ENCODE measurements at regions not wholly inside any gene's neighbourhood (a gene's known extent, or its start where the extent isn't known, plus 50 kb on each side); places are given as distances from the start of the nearest gene placed in this dataset.

DNA sequence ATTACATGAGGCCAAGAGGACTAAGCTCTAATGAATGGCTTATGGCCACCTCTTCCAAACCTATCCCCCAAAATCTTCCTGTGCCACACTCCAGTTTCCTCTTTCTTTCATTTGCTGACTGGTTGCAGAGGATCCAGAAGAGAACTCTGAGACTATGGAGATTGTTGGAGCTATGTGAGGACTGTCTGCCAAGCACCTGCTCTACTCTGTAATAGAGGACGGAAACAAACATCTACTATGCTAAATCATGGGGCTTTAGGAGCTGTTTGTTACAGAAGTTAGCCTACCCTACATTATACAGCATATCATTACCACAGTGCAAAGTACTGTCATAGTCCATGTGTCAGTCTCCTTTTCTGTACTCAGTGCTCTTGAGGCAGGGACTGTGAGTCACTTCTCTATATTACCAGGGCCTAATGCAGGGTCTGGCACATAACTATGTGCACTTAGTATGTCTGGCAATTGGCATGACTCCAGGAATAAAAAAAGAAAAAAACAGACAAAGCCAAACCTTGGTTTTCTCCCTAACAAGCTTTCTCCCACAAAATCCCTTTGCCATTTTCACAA is 95.1 kb downstream of the RPAP3 start:
- DNase-seq = peak; percentile 27 to 56 (median 54)

DNA sequence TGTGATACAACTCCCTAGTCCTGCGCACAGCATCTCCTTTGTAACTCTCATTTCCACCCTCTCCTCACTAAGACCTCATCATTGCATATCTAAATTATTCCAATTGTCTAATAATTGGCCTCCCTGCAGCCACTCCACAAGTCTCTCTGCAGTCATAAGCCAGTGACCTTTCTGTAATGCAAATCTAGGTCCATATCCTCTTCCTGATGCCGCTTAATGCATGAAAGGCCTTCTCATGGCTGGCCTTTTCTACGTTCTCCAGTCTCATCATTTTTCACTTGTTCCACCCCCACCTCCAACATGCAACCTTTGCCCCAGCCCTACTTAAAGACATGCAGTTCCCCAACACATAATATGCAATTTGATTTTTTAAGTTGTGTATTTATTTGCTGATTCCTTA is 96.0 kb downstream of the RPAP3 start:
- DNase-seq = no peak

DNA sequence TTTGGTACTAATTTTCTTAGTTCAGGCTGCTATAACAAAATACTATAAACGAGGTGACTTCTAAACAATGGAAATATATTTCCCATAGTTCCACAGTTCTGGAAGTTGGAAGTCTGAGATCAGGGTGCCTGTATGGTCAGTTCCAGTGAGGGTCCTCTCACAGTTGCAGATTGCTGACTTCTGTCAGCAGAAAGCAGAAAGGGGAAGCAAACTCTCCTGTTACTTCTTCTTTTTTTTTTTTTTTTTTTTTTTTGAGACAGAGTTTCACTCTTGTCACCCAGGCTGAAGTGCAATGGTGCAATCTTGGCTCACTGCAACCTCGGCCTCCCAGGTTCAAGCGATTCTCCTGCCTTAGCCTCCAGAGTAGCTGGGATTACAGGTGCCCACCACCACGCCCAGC is 97.2 kb downstream of the RPAP3 start:
- DNase-seq = peak; percentile 41 to 72 (median 60)

DNA sequence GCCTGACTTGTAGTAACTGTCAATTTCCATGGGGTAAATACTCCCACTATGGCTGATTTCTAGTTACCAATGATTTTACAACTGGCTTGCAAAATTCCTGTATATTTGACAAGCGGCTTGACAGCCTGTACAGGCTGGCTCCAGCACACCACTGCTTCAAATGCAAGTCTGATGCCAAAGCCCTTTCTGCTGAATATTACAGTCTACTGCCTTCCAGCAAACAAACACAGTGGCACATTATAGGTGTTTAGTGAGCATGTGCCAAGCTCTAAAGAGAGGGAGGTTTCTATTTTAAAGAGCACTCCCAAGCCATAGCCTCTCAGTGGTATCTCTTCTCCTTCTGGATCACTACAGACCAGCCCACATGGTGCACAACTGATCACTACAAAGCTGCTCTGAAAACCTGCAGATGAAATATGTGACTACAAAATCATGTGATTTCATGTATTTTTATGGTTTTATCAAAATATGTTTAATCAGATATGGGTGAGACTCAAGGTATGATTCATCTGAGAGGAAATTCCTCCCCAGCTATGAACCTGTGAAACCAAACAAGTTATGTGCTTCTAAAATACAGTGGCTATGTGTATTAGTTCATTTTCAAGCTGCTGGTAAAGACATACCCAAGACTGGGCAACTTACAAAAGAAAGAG is 101.5 kb downstream of the RPAP3 start:
- no peak for DNase-seq

DNA sequence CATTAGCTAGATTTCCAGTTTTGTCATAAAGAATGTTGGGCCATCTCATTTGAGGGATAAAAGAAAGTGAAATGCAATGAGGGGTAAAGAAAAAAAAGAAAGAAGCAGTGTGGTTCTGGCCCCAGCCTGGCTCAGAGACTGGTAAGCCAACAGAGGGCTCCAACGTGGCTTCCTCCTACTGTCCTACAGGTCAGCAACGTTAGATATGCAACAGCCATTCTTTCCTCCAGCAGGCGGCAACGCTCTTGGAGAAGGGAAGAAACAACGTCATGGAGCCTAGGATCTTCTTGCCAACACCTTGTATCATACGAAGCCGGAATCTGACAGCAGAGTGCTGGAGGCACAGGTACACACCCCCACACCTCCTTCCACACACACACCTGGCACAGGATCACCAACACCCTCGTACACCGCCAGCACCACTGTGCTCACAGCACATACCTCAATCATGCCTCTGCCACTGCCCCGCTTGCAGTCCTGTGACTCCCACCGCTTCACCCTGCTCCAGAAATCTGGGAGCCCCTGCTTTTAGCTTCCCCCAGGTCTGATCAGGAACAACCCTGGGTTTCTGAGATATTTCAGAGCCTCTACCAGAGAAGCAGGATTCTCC is 102.8 kb downstream of the RPAP3 start:
- DNase-seq = no peak

DNA sequence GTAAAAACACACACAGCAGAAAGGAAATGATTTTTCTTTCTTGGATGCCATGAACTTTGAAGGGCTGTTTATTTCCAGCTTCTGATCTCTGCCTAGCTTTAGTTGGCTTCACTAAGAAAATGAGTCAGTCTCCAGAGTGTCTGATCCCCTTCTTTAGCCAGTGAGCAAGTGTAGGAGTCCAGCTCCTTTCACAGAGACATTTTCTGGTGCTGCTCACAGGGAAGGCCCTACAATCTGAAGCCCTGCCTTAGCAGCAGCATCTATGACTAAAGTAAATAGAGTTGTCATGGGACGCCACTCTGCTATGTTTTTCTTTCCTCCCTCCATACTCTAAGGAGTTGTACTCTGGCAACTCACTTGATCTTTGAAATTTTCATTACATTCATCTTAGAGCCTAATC is 103.5 kb downstream of the RPAP3 start:
- DNase-seq = no peak

DNA sequence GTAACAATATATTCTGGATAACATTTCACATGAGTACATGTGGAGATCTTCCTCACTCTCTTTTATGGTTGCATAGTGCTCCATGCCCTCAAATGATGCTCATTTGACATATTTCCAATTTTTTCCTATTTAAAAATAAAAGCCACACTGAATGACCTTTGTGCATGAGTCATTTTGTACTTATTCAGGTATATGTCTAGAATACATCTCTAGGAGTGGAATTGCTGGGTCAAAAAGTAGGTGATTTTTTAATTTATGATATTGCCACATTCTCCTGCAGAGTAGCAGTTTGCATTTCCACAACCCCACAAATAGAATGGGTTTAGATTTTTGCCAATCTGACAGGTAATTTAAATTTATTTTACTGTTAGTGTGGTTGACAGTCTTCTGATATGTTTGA is 104.8 kb downstream of the RPAP3 start:
- DNase-seq = no peak

DNA sequence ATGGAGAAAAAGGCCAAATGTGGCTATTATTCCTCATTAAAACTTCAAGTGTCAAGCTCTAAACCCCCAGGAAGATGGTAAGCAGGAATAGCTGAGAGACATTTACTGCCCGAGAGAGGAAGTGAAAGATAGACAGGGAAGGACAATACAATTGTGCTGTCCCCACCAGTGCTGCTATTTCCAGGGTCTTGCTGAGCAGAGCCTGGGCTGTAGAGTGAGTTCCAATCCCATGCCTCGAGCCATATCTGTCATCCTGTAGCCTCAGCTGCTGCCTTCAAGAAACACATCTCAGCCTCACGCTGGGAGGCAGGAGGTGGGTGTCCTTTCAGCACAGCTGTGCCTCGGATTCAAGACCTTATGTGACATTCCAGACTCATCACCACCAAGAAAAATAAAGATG is 114.0 kb downstream of the RPAP3 start:
- peak in 1 of 3 donors; percentile 12 for DNase-seq

DNA sequence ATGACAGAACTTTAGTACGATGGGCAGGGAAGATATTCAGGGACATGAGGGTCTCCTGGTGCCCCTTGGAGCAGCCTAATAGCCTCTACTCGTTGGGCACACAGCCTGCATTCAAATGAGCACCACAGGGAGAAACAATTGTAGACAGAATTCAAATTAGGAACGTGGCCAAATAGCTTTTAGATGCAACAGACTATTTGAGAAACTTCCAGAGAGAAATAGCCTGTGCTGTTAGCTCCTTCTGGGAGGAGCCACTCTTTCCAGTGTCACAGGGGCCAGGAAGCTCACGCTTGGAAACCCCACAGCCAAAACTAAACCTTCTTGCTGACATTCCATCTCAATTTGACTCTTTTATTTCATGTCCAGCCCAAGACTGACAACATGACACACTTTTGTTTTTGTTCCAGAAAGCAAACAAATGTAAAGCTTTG is 114.5 kb downstream of the RPAP3 start:
- DNase-seq = no peak

DNA sequence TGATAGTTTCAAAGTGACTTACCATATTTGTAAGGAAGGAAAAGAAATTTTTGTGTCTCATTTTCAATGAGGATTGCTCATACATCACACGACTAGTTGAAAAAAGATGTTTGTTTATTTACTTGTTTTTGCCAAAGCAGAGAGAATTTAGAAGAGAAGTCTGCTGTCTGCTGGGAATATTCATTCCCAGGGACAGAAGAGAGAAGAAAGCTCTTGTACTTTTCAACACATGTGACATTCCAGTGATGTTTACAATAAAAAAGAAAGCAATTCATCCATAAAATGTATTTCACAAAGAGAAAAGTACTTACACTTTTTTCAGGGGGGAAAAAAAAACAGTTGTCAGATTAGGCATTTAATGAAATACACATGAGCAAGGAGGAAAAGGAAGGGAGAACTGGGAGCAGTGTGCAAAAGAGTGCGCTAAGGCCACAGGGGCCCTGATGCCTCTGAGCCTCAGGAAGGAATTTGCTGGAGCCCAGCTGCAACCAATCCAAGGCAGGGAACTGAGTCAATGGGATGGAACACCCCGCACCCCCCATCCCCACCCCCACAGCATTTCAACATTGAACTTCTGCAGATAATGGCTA is 115.0 kb downstream of the RPAP3 start:
- DNase-seq = peak in 1 of 3 donors; percentile 16

DNA sequence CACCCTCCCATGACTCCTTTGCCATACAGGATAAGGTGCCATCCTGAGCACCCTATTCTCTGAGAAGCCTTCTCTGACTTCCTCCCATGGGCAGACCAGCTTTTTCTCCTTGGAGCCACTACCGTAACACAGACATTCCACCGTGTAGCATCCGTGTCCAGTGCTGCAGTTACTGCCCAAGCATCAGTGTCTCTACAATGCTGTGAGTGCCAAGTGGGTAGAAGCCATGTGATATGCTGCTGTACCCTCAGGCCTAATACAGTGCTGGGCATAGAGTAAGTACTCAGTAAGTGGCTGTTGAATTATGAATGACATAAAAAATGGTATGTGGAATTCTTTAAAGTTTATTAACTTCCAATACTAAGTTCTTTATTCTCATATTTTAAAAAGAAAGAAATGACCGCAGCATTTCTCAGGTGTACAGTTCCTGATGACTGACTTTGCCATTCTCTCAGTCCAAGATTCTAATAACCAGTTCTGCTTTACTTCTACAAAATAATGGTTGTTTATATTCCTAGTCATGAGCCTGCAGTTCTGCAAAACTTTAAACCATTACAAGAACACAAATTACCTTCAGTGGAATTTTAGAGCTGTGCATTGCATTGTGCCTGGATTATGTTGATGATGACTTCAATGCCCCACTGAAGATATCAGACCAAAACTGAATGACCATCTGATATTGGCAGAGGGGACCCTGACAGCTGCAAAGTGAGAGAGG is 118.7 kb downstream of the RPAP3 start:
- DNase-seq = no peak

DNA sequence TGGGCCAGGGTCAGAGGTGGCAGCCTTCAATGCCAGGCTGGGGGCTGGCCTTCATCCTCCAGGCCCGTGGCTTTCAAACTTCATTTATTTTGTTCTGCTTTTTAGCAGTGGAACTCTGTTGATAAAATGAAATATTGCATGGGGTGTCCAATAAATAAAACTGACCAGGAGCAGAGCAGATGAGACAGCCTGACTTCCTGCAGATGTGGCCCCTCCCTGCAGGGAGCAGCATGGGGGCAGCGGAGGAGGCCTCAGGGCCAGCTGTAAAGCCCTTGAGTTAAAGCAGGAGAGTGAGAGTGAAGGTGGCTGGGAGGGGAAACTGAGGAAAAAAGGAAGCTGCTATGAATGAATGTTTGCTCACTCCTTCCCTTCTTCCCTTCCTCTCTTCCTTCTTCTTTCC is 120.3 kb downstream of the RPAP3 start:
- DNase-seq = no peak

DNA sequence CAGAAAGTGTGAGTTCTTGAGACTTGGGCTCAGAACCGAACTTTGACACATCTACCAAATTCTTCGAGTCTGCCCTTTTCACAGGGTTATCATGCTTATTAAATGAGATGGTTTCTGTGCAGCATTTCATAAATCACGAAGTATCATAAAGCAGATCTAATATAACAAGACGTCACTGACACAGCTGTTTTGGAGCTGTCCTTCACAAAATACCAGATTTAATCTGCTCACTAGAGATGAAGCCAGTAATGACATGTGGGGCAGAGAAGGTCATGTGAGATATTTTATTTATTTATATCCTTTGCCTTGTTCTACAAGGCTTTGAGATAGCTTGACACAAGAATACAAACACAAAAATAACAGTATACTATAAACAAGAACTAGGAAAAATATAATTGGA is 127.0 kb downstream of the RPAP3 start:
- no peak for DNase-seq

DNA sequence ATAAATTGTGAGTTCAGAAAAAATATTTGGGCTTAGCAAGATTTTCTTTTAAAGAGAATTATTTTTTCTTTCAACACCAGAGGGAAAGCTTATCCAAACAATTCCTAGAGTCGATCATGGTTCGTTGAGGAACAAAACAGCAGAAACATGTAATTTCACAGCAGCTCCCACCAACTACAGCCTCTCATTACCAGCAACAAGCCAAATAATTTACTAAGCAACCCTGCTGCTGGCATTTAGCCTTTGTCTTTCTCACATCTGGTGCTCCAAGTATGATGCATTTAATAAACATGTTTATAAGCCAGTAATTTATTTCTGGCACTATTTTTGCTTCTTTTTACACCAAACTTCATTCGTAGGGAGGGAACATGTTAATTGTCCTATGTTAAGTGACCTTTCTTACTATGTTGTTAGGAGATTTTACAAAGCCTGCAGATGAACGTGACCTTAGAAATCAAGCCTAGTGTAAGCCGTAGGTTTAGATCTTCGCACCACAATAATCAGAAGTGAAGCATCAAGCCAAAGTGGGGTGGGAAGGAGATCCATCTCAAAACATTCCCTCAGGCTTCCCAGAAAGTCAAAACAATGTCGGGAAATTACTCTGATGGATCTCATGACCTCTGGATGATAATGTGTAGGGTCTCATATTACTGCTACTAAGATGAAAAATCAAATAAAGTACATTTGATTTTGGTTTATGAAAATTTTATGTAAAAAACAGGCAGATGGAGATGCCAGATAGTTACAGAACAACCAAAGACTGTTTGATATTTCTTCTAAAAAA is 128.4 kb downstream of the RPAP3 start:
- no peak for DNase-seq

DNA sequence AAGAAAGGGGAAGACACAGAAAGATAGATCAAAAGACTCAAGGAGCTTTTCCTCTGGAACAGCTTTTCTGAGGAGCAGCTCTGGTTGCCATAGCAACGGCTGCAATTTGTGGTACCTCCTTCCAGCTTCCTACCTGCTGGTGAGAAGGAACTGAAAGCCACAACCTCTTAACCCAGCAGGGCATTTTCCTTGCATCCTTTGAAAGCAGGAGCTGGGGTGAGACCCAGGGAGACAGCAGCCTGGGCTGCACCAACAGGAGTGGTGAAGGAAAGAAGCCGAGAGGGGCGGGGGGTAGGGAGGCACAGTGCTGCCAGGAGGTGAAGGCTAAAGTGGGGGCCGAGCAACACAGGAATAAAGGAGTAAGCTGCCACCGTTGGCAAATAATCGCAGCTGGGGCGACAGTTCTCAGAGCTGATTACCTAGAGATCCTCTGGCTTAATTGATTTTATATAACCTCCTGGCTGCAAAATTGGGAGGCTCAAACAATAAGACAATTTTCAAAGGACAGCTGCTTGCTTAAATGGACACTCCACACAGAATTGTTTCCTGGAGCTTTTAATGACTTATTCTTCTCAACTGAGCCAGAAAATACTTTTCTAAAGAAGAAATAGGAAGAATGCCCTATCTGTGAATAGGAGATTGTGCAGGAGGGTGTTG is 129.4 kb downstream of the RPAP3 start:
- no peak for DNase-seq

DNA sequence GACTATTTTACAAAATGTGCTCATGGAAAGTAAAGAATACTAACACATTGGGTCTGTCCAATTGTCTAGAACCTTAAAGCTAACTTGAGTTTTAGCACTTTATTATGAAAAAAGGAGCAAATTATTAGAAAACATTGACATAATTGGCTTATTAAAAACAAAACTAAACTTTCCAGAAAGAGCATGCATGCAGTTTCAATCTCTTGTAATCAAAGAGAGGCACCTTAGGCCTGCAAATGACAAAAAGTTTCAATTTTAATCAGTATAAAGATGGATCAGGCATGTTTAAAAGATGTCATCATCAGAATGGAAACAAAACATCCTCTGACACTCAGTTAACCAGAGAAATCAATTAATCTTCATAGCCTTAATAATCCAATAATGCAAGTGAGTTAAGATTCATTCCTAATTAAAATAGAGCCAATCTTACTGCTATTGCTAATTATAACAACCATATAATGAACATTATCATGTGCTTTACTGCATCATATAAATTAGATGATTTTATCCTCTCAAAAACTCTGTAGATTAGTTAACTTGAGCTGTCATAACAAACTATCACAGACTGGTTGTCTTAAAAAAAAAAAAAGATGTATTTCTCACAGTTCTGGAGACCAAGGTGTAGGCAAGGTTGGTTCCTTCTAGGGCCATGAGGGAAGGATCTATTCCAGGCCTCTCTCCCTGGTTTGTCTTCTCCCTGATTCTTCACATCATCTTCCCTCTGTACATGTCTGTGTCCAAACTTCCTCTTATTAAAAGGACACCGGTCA is 131.4 kb downstream of the RPAP3 start:
- DNase-seq = no peak

DNA sequence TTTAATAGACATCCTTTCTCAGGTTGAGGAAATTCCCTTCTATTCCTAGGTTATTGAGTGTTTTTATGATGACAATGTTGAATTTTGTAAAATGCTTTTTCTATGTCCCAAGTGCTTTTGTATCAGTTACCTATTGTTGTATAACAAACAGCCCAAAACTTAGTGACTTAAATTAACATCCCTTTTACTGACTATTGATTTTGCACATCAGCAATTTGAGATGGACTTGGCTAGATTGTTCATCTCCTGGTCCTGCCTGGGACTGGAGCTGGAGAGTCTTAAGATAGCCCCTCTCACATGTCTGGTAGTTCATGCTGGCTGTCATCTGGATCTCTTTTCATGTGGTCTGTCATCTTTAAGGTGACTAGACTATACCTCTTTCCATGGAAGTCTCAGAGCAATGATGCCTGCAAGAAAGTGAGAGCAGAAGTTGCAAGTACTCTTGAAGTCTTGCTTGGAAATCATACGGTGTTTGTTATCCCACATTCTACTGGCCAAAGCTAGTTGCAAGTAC is 132.6 kb downstream of the RPAP3 start:
- DNase-seq = no peak

DNA sequence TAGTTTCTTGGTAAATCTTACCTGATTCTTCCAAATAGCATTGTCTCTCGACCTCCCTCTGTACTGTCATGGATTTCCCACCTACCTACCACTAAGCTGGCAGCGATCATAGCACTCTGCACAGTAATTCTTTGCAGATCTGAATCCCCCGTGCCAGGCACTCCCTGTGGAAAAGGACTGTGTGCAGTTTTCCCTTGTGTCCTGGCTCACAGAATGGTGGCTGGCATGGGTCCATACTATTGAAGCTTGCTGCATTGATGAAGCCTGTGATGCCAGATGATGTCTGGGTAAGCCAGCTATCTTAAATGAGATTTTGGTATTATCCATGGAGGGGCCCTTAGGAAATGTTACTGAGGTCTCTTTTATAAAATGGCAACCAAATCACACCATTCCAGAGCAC is 135.7 kb downstream of the RPAP3 start:
- no peak for DNase-seq

DNA sequence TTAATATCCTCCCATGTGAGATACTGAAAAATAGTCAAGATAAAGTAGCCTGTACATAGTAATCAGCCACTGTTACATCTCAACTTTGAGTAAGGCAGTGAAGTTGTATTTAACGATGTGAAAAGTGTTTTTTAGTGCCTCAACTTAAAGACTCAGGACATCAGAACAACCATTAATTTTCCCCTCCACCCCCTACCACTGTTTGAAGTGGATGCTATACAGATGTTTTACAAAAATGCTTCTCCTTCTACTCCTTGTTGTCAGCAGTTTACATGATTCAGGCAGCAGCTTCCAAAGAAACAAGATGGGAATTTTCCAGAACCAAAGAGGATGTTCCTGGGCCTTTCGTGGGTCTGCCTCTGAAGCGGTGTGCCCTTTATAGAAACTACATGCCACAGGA is 143.6 kb downstream of the RPAP3 start:
- no peak for DNase-seq

DNA sequence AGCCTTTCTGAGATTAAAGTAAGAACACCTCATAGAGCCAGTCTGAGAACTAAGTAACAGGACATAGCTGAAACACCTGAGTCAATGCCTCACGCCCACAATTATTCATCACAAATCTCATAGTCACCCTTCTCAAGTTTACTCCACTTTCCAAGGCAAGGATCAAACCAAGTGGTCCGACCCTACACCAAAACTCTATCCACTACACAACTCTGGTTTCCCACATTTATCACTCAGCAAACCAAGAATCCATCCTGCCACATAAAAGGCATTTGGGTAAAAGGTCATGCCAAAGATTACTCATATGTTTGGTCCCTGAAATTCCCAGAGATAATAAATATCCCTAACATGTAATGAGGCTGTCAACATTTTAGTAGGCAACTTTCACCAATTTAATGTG is 144.1 kb downstream of the RPAP3 start:
- DNase-seq = no peak

DNA sequence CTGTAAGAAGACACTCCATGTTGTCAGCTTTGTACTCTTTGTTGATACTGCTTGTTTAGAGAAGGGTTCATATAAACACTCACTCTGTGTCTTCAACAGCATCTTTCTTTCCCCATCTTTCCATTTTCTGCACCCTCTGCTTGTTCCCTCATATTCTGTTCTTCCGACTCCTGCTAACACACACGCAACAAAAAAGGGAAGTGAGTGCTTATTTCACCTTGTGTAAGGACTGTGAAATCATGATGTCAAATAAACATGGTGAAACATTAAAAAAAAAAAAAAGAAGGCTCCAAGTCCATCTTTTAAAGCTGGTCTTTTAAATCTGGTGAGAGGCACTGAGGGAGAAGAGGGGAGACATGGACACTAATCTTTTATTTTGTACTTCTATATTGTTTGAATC is 145.4 kb downstream of the RPAP3 start:
- peak; percentile 18 to 49 (median 44) for DNase-seq

All from suppressor macrophage treated with lipopolysaccharide for 1 hour (primary cell).